OCI-LY1 (cell line): ENCODE measurements at regions not wholly inside any gene's neighbourhood (a gene's known extent, or its start where the extent isn't known, plus 50 kb on each side); places are given as distances from the start of the nearest gene placed in this dataset.

Experiments used
- H2AFZ ChIP-seq: fragments of 200-600 bp; sonication (generic), shearing (Covaris generic); 2 replicates; pipeline ENCODE4 v1.6.0; 2014; ENCODE audit warnings: antibody characterized with exemption, mild to moderate bottlenecking, low read length
- H3F3A ChIP-seq: fragments of 200-600 bp; sonication (generic), shearing (Covaris generic); 2 replicates; pipeline ENCODE4 v1.6.0; 2014; ENCODE audit warnings: mild to moderate bottlenecking, antibody characterized with exemption, low read length, moderate library complexity; ENCODE audit not compliant: insufficient read depth
- H3K27ac ChIP-seq: fragments of 200-600 bp; sonication (generic); 2 replicates; pipeline ENCODE4 v1.5.1; 2014; ENCODE audit warnings: low read length, mixed run types, mild to moderate bottlenecking, low read depth; ENCODE audit not compliant: poor library complexity, severe bottlenecking
- H3K27me3 ChIP-seq: fragments of 200-600 bp; sonication (generic); 2 replicates; pipeline ENCODE4 v1.6.0; 2014; ENCODE audit warnings: antibody characterized with exemption, mild to moderate bottlenecking, low read length, moderate library complexity; ENCODE audit not compliant: insufficient read depth
- H3K36me3 ChIP-seq: fragments of 200-600 bp; sonication (generic); 2 replicates; pipeline ENCODE4 v1.6.1; 2014; ENCODE audit warnings: mild to moderate bottlenecking, antibody characterized with exemption, low read length, moderate library complexity, mixed read lengths; ENCODE audit not compliant: insufficient read depth
- H3K4me1 ChIP-seq: fragments of 200-600 bp; sonication (generic); 2 replicates; pipeline ENCODE4 v1.5.1; 2014; ENCODE audit warnings: mild to moderate bottlenecking, low read length, moderate library complexity; ENCODE audit not compliant: insufficient read depth, severe bottlenecking
- H3K4me2 ChIP-seq: fragments of 200-600 bp; sonication (generic), shearing (Covaris generic); 2 replicates; pipeline ENCODE4 v1.6.1; 2014; ENCODE audit warnings: low read length
- H3K4me3 ChIP-seq: fragments of 200-600 bp; sonication (generic); 2 replicates; pipeline ENCODE4 v1.5.1; 2014; ENCODE audit warnings: low read length, low read depth, mild to moderate bottlenecking, mixed read lengths; ENCODE audit not compliant: poor library complexity, severe bottlenecking
- H3K79me2 ChIP-seq: fragments of 200-600 bp; shearing (Covaris generic); 2 replicates; pipeline ENCODE4 v1.6.1; 2016; ENCODE audit warnings: mixed run types, low read length, mixed read lengths; ENCODE audit not compliant: insufficient read depth
- H3K9ac ChIP-seq: fragments of 200-600 bp; sonication (generic), shearing (Covaris generic); 2 replicates; pipeline ENCODE4 v1.6.1; 2014; ENCODE audit warnings: mild to moderate bottlenecking, low read length, mixed read lengths
- H3K9me2 ChIP-seq: fragments of 200-600 bp; sonication (generic), shearing (Covaris generic); 2 replicates; pipeline ENCODE4 v1.6.1; 2014; ENCODE audit warnings: low read depth, mild to moderate bottlenecking, low read length, mixed read lengths
- H3K9me3 ChIP-seq: fragments of 200-600 bp; shearing (Covaris generic); 2 replicates; pipeline ENCODE4 v1.6.1; 2014; ENCODE audit warnings: low read length, mixed read lengths
- H4K20me1 ChIP-seq: fragments of 200-600 bp; sonication (generic), shearing (Covaris generic); 2 replicates; pipeline ENCODE4 v1.6.0; 2016; ENCODE audit warnings: mild to moderate bottlenecking, low read length; ENCODE audit not compliant: insufficient read depth
- CTCF ChIP-seq: fragments of 200-600 bp; sonication (generic), shearing (Covaris generic); IDR thresholded peaks from 2 replicates; pipeline ENCODE4 v1.5.1; 2017; ENCODE audit warnings: mild to moderate bottlenecking, antibody characterized with exemption, low read length, moderate library complexity, mixed read lengths
- EZH2 ChIP-seq: fragments of 200-600 bp; sonication (generic), shearing (Covaris generic); IDR thresholded peaks from 2 replicates; pipeline ENCODE4 v1.8.0; 2017; ENCODE audit warnings: borderline replicate concordance, mixed run types, mild to moderate bottlenecking, antibody characterized with exemption, low read length, moderate library complexity, mixed read lengths

- TF ChIP-seq CTCF = no peak
- TF ChIP-seq EZH2 = no peak
These were observed 64.4 kb upstream of the FRY start for GRCh38 chr13:31967155-31967554.

GRCh38 chr13:31968473-31968872 lies 63.1 kb upstream of the FRY start:
- H3K9me3 ChIP-seq = no peaks in the 10 kb centered on the region
- H4K20me1 ChIP-seq = no peaks in the 10 kb centered on the region
- no peak overlapping the region for H2AFZ ChIP-seq
- H3K4me3 ChIP-seq = no peak overlapping the region
- H3K9ac ChIP-seq = no peak overlapping the region
- no peaks in the 10 kb centered on the region for H3K36me3 ChIP-seq
- H3K27ac ChIP-seq = no peak overlapping the region
- no peaks in the 10 kb centered on the region for H3K79me2 ChIP-seq
- H3K4me1 ChIP-seq = peaks cover 4% of the 10 kb centered on the region
- no peaks in the 10 kb centered on the region for H3K27me3 ChIP-seq
- H3K9me2 ChIP-seq = no peaks in the 10 kb centered on the region
- H3F3A ChIP-seq = no peaks in the 10 kb centered on the region
- H3K4me2 ChIP-seq = no peak overlapping the region
- no peak for TF ChIP-seq CTCF
- no peak for TF ChIP-seq EZH2

More at GRCh38 chr13:31967155-31967554, 64.4 kb upstream of the FRY start:
- Histone ChIP-seq H3K9me2 (no peaks in the 10 kb centered on the region), H3K9me3 (no peaks in the 10 kb centered on the region), H3K9ac (no peak overlapping the region), H3K4me3 (no peak overlapping the region), H3K27me3 (no peaks in the 10 kb centered on the region), H3K27ac (no peak overlapping the region), H3K4me2 (no peak overlapping the region), H3K36me3 (no peaks in the 10 kb centered on the region), H4K20me1 (no peaks in the 10 kb centered on the region), H3F3A (no peaks in the 10 kb centered on the region), H2AFZ (no peak overlapping the region), H3K4me1 (peaks cover 4% of the 10 kb centered on the region), H3K79me2 (no peaks in the 10 kb centered on the region)

GRCh38 chr13:31970231-31970930 lies 61.2 kb upstream of the FRY start:
- no peak overlapping the region for H3K9ac ChIP-seq
- no peaks in the 10 kb centered on the region for H3K27me3 ChIP-seq
- H3K36me3 ChIP-seq = no peaks in the 10 kb centered on the region
- no peaks in the 10 kb centered on the region for H3F3A ChIP-seq
- H2AFZ ChIP-seq = no peak overlapping the region
- no peak overlapping the region for H3K4me3 ChIP-seq
- peaks cover 4% of the 10 kb centered on the region for H3K4me1 ChIP-seq
- TF ChIP-seq EZH2 (no peak), CTCF (no peak)
- no peak overlapping the region for H3K27ac ChIP-seq
- no peak overlapping the region for H3K4me2 ChIP-seq
- no peaks in the 10 kb centered on the region for H3K9me2 ChIP-seq
- H3K9me3 ChIP-seq = no peaks in the 10 kb centered on the region
- H3K79me2 ChIP-seq = no peaks in the 10 kb centered on the region
- no peaks in the 10 kb centered on the region for H4K20me1 ChIP-seq
